ENCODE measurements at regions not wholly inside any gene's neighbourhood (a gene's known extent, or its start where the extent isn't known, plus 50 kb on each side); places are given as distances from the start of the nearest gene placed in this dataset.

DNA sequence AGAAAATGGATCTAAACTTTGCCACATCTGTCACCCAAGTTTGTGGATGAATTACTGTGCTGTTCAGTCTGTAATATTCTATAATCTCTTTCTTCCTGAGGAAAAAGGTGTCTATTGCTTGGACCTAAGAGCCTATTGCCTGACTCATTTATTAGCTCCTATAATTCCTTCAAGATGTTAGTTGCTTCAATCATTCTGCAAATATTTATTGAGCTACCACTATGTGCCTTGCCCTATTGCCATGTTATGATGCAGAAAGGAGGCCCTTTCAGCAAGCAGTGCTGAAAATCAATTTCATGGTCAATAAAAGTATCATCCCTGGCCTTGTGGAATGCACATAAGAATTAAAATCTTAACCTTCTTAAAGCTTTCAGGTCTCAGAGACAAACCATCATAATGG is 113.6 kb downstream of the CCER1 start:
- TF ChIP-seq, protein P1, sequence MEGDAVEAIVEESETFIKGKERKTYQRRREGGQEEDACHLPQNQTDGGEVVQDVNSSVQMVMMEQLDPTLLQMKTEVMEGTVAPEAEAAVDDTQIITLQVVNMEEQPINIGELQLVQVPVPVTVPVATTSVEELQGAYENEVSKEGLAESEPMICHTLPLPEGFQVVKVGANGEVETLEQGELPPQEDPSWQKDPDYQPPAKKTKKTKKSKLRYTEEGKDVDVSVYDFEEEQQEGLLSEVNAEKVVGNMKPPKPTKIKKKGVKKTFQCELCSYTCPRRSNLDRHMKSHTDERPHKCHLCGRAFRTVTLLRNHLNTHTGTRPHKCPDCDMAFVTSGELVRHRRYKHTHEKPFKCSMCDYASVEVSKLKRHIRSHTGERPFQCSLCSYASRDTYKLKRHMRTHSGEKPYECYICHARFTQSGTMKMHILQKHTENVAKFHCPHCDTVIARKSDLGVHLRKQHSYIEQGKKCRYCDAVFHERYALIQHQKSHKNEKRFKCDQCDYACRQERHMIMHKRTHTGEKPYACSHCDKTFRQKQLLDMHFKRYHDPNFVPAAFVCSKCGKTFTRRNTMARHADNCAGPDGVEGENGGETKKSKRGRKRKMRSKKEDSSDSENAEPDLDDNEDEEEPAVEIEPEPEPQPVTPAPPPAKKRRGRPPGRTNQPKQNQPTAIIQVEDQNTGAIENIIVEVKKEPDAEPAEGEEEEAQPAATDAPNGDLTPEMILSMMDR (IDR thresholded peaks at IDR 0.05), result no peak
- TF ChIP-seq POLR2AphosphoS5 (IDR thresholded peaks at IDR 0.05) (no peak), POLR2A (IDR thresholded peaks at IDR 0.05) (no peak)
